Fibroblast of lung (primary cell): ENCODE measurements at regions not wholly inside any gene's neighbourhood (a gene's known extent, or its start where the extent isn't known, plus 50 kb on each side); places are given as distances from the start of the nearest gene placed in this dataset.

ENCODE experiments used
- DNase-seq, 2 donors: peaks; one replicate each; pipeline versions ENCODE4 v3.0.0 to v3.0.0-alpha.2; 2010; ENCODE audit warnings: low read depth in 2 of 2
- H2AFZ ChIP-seq: 2 replicates; pipeline ENCODE4 v1.5.1; 2012; ENCODE audit warnings: low read length, control low read depth, inconsistent platforms
- H3K27ac ChIP-seq: 2 replicates; pipeline ENCODE4 v1.5.1; 2011; ENCODE audit warnings: low read length, control low read depth; ENCODE audit not compliant: insufficient read depth
- H3K27me3 ChIP-seq: 2 replicates; pipeline ENCODE4 v1.5.1; 2011; ENCODE audit warnings: mild to moderate bottlenecking, low read length; ENCODE audit not compliant: control insufficient read depth, insufficient read depth
- H3K36me3 ChIP-seq: 2 replicates; pipeline ENCODE4 v1.5.1; 2011; ENCODE audit warnings: low read length; ENCODE audit not compliant: control insufficient read depth, insufficient read depth
- H3K4me1 ChIP-seq: 2 replicates; pipeline ENCODE4 v1.5.1; 2011; ENCODE audit warnings: low read length; ENCODE audit not compliant: control insufficient read depth, insufficient read depth; ENCODE audit errors: extremely low read depth
- H3K4me2 ChIP-seq: 2 replicates; pipeline ENCODE4 v1.5.1; 2011; ENCODE audit warnings: low read length, control low read depth; ENCODE audit not compliant: insufficient read depth; ENCODE audit errors: extremely low read depth
- H3K4me3 ChIP-seq, 4 experiments: fragments of 200-600 bp in 1 of 4; sonication (generic) in 1 of 4; replicated peaks in 1 of 4; 2 replicates each; pipeline ENCODE4 v1.5.1; 2011 to 2016; ENCODE audit warnings: low read length in 4 of 4, low read depth in 3 of 4, mild to moderate bottlenecking in 3 of 4, control low read depth in 2 of 4, inconsistent platforms in 1 of 4, mixed read lengths in 1 of 4; ENCODE audit not compliant: insufficient read depth in 1 of 4; ENCODE audit errors: control extremely low read depth in 1 of 4
- H3K79me2 ChIP-seq: 2 replicates; pipeline ENCODE4 v1.5.1; 2012; ENCODE audit warnings: mild to moderate bottlenecking, low read length, inconsistent platforms; ENCODE audit not compliant: control insufficient read depth, insufficient read depth
- H3K9ac ChIP-seq: 2 replicates; pipeline ENCODE4 v1.5.1; 2011; ENCODE audit warnings: mild to moderate bottlenecking, low read length, control low read depth; ENCODE audit not compliant: insufficient read depth
- H3K9me3 ChIP-seq: 2 replicates; pipeline ENCODE4 v1.5.1; 2012; ENCODE audit warnings: low read depth, low read length; ENCODE audit not compliant: control insufficient read depth, insufficient read depth
- H4K20me1 ChIP-seq: 2 replicates; pipeline ENCODE4 v1.5.1; 2011; ENCODE audit warnings: low read length; ENCODE audit not compliant: control insufficient read depth, insufficient read depth; ENCODE audit errors: extremely low read depth
- CTCF ChIP-seq, 2 donors: IDR thresholded peaks in 1 of 2; conservative IDR thresholded peaks in 1 of 2; 1 replicate in 1 of 2; 2 replicates in 1 of 2; pipeline ENCODE4 v1.5.1; 2011 to 2012; ENCODE audit warnings: low read length in 2 of 2, control low read depth in 1 of 2, inconsistent platforms in 1 of 2, low read depth in 1 of 2, mild to moderate bottlenecking in 1 of 2
- EZH2 ChIP-seq: IDR thresholded peaks from 2 replicates; pipeline ENCODE4 v1.5.1; 2012; ENCODE audit warnings: low read length, control low read depth, mild to moderate bottlenecking; ENCODE audit errors: missing control alignments

GRCh38 chr11:109769858-109770257, 323.3 kb upstream of the ZC3H12C start:
- Histone ChIP-seq H3K9me3 (no peaks in the 10 kb centered on the region), H3K36me3 (no peaks in the 10 kb centered on the region), H3K4me3 (no peak overlapping the region), H3K79me2 (no peaks in the 10 kb centered on the region), H3K4me1 (no peaks in the 10 kb centered on the region), H3K27me3 (no peaks in the 10 kb centered on the region), H3K4me2 (no peak overlapping the region), H2AFZ (no peak overlapping the region), H4K20me1 (no peaks in the 10 kb centered on the region), H3K27ac (no peak overlapping the region), H3K9ac (no peak overlapping the region)
- TF ChIP-seq CTCF (conservative IDR thresholded peaks at IDR 0.05 in 1 of 2, IDR thresholded peaks at IDR 0.05 in 1 of 2; ENCODE audit: low read depth in 1 of 2, low read length in 2 of 2) (no peak), EZH2 (no peak)
- DNase-seq, result no peak

GRCh38 chr11:109770323-109770722, 322.9 kb upstream of the ZC3H12C start:
- no peak overlapping the region for H3K9ac ChIP-seq
- no peak for DNase-seq
- no peaks in the 10 kb centered on the region for H4K20me1 ChIP-seq
- no peak overlapping the region for H2AFZ ChIP-seq
- H3K79me2 ChIP-seq, result no peaks in the 10 kb centered on the region
- no peak overlapping the region for H3K27ac ChIP-seq
- TF ChIP-seq EZH2 (no peak), CTCF (conservative IDR thresholded peaks at IDR 0.05 in 1 of 2, IDR thresholded peaks at IDR 0.05 in 1 of 2; ENCODE audit: low read depth in 1 of 2, low read length in 2 of 2) (no peak)
- no peak overlapping the region for H3K4me3 ChIP-seq
- H3K4me2 ChIP-seq, result no peak overlapping the region
- H3K9me3 ChIP-seq, result no peaks in the 10 kb centered on the region
- H3K27me3 ChIP-seq, result no peaks in the 10 kb centered on the region
- H3K36me3 ChIP-seq, result no peaks in the 10 kb centered on the region
- H3K4me1 ChIP-seq, result no peaks in the 10 kb centered on the region

GRCh38 chr11:109772892-109773291, 320.3 kb upstream of the ZC3H12C start:
- Histone ChIP-seq H3K36me3 (no peaks in the 10 kb centered on the region), H3K27ac (no peak overlapping the region), H3K4me1 (no peaks in the 10 kb centered on the region), H3K4me2 (no peak overlapping the region), H3K4me3 (no peak overlapping the region), H2AFZ (no peak overlapping the region), H4K20me1 (no peaks in the 10 kb centered on the region), H3K9ac (no peak overlapping the region), H3K79me2 (no peaks in the 10 kb centered on the region), H3K27me3 (no peaks in the 10 kb centered on the region), H3K9me3 (no peaks in the 10 kb centered on the region)
- DNase-seq, result no peak
- no peak for TF ChIP-seq EZH2
- TF ChIP-seq CTCF (conservative IDR thresholded peaks at IDR 0.05 in 1 of 2, IDR thresholded peaks at IDR 0.05 in 1 of 2; ENCODE audit: low read depth in 1 of 2, low read length in 2 of 2), result no peak
